GM18511 (cell line): ENCODE measurements at regions not wholly inside any gene's neighbourhood (a gene's known extent, or its start where the extent isn't known, plus 50 kb on each side); places are given as distances from the start of the nearest gene placed in this dataset.

Source experiments
- ATAC-seq: cut with Tn5 transposase; IDR thresholded peaks from one replicate; pipeline ENCODE4 v1.9.1; 2021; ENCODE audit warnings: mild to moderate bottlenecking, moderate library complexity; ENCODE audit not compliant: unreplicated experiment

GRCh38 chr17:34198519-34198918 is 56.6 kb upstream of the CCL2 start:
- no peak for ATAC-seq

- ATAC-seq: no peak
Measured at GRCh38 chr17:34199454-34199853, 55.6 kb upstream of the CCL2 start.

- ATAC-seq: no peak
Measured at GRCh38 chr17:34199932-34200534, 55.1 kb upstream of the CCL2 start.

GRCh38 chr17:34201225-34201624 is 53.9 kb upstream of the CCL2 start:
- no peak for ATAC-seq

GRCh38 chr17:34201767-34202166 is 53.3 kb upstream of the CCL2 start:
- no peak for ATAC-seq

GRCh38 chr17:34203018-34203638 is 52.0 kb upstream of the CCL2 start:
- no peak for ATAC-seq

- no peak for ATAC-seq
Measured at GRCh38 chr17:34204402-34204801, 50.7 kb upstream of the CCL2 start.
